ENCODE measurements at regions not wholly inside any gene's neighbourhood (a gene's known extent, or its start where the extent isn't known, plus 50 kb on each side); places are given as distances from the start of the nearest gene placed in this dataset.

DNA sequence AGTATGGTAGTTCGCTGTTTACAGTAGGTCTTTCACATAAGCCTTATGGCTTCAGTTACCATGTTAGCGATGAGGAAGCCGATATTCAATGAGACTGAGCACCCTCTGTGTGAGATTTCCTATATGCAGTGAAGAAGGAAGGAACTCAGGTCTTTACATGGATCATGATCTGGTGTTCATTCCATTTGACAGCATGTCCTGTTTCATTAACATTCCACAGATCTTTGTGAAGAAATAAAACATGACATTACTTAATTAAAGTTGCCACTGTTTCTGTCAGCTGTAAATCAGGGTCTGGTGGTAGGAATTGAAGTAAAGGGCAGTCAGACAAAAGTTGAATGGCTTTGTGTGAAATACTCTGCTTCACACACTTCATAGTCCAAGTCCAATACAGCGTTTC is 768.6 kb downstream of the ZPLD1 start:
- POLR2A ChIA-PET = no interaction called here
- TF ChIP-seq, protein P1, sequence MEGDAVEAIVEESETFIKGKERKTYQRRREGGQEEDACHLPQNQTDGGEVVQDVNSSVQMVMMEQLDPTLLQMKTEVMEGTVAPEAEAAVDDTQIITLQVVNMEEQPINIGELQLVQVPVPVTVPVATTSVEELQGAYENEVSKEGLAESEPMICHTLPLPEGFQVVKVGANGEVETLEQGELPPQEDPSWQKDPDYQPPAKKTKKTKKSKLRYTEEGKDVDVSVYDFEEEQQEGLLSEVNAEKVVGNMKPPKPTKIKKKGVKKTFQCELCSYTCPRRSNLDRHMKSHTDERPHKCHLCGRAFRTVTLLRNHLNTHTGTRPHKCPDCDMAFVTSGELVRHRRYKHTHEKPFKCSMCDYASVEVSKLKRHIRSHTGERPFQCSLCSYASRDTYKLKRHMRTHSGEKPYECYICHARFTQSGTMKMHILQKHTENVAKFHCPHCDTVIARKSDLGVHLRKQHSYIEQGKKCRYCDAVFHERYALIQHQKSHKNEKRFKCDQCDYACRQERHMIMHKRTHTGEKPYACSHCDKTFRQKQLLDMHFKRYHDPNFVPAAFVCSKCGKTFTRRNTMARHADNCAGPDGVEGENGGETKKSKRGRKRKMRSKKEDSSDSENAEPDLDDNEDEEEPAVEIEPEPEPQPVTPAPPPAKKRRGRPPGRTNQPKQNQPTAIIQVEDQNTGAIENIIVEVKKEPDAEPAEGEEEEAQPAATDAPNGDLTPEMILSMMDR (IDR thresholded peaks at IDR 0.05; ENCODE audit: unreplicated experiment) = no peak
- H3K4me1 Mint-ChIP-seq (ENCODE audit: insufficient read depth, unreplicated experiment) = no peaks in the 10 kb centered on the region
- intact Hi-C loops (cut with micrococcal nuclease) = no loop called here
- no peaks in the 10 kb centered on the region for H3K9me3 Mint-ChIP-seq (ENCODE audit: unreplicated experiment)
- H3K27ac Mint-ChIP-seq (ENCODE audit: low read depth, unreplicated experiment) = no peak overlapping the region
- BruUV-seq (replicated peaks) = no TSS peak
- no peaks in the 10 kb centered on the region for H3K36me3 Mint-ChIP-seq (ENCODE audit: insufficient read depth, unreplicated experiment)
- CTCF ChIA-PET = no interaction called here
- no peak for DNase-seq (ENCODE audit: unreplicated experiment)
- H3K4me3 Mint-ChIP-seq (ENCODE audit: unreplicated experiment) = no peak overlapping the region
- H3K27me3 Mint-ChIP-seq (ENCODE audit: insufficient read depth, unreplicated experiment) = peaks cover 71% of the 10 kb centered on the region

DNA sequence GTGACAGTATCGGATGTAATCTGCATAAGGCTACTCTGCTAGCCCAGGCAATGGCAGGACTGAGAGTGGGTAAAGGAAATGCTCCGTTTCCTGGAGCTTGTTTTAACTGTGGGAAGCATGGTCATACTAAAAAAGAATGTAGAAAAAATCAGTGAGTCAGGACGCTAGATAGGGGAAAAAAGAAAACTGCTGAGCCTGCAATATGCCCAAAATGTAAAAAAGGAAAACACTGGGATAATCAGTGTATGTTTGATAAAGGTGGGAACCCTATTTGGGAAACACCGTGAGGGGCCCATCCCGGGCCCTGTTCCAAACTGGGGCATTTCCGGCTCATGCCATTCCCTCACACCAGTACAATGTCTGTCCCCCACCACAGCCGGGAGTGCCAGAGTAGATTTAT is 775.8 kb downstream of the ZPLD1 start:
- H3K27ac Mint-ChIP-seq (ENCODE audit: low read depth, unreplicated experiment) = no peak overlapping the region
- BruUV-seq (replicated peaks) = no TSS peak
- no peak for DNase-seq (ENCODE audit: unreplicated experiment)
- no peaks in the 10 kb centered on the region for H3K9me3 Mint-ChIP-seq (ENCODE audit: unreplicated experiment)
- ChIA-PET CTCF (no interaction called here), POLR2A (interaction anchor here (0.7 kb wide), 1 partner anchor 19 kb away, joined by 3 read pairs; no protein-coding TSS in a partner anchor)
- H3K27me3 Mint-ChIP-seq (ENCODE audit: insufficient read depth, unreplicated experiment) = peaks cover 54% of the 10 kb centered on the region
- no peaks in the 10 kb centered on the region for H3K36me3 Mint-ChIP-seq (ENCODE audit: insufficient read depth, unreplicated experiment)
- intact Hi-C loops (cut with micrococcal nuclease) = no loop called here
- no peaks in the 10 kb centered on the region for H3K4me1 Mint-ChIP-seq (ENCODE audit: insufficient read depth, unreplicated experiment)
- no peak overlapping the region for H3K4me3 Mint-ChIP-seq (ENCODE audit: unreplicated experiment)
- TF ChIP-seq, protein P1 (IDR thresholded peaks at IDR 0.05; ENCODE audit: unreplicated experiment) = no peak

GRCh38 chr3:103218146-103218545 is 783.3 kb downstream of the ZPLD1 start:
- Mint-ChIP-seq H3K27ac (ENCODE audit: low read depth, unreplicated experiment) (no peak overlapping the region), H3K9me3 (ENCODE audit: unreplicated experiment) (no peaks in the 10 kb centered on the region), H3K4me1 (ENCODE audit: insufficient read depth, unreplicated experiment) (no peaks in the 10 kb centered on the region), H3K4me3 (ENCODE audit: unreplicated experiment) (no peak overlapping the region), H3K27me3 (ENCODE audit: insufficient read depth, unreplicated experiment) (peaks cover 20% of the 10 kb centered on the region), H3K36me3 (ENCODE audit: insufficient read depth, unreplicated experiment) (no peaks in the 10 kb centered on the region)
- DNase-seq (ENCODE audit: unreplicated experiment) = no peak
- BruUV-seq (replicated peaks) = no TSS peak
- CTCF ChIA-PET = no interaction called here
- TF ChIP-seq, protein P1 (IDR thresholded peaks at IDR 0.05; ENCODE audit: unreplicated experiment) = no peak
- POLR2A ChIA-PET = no interaction called here
- intact Hi-C loops (cut with micrococcal nuclease) = no loop called here

DNA sequence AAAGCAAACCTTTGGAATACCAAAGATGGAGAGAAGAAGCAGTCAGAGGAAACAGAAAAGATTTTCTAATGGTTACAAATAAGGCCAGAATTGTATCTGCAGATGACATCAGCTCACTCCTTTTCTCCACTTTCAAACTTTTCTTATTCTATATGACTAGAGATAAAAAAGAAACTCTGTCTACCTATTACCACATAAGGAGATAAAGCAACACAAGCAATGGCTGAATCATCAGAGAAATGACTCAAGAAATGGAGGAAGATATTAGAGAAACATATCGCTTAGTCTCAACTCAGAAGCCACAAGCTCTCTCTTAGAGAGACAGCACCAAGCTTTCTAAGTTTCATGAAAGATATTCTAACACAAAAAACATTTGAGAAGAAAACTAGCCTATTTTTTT is 784.0 kb downstream of the ZPLD1 start:
- TF ChIP-seq, protein P1 (IDR thresholded peaks at IDR 0.05; ENCODE audit: unreplicated experiment) = no peak
- ChIA-PET POLR2A (interaction anchor here (0.6 kb wide), 1 partner anchor 189 kb away, joined by 9 read pairs; no protein-coding TSS in a partner anchor), CTCF (no interaction called here)
- no peak for DNase-seq (ENCODE audit: unreplicated experiment)
- Mint-ChIP-seq H3K27me3 (ENCODE audit: insufficient read depth, unreplicated experiment) (peaks cover 20% of the 10 kb centered on the region), H3K36me3 (ENCODE audit: insufficient read depth, unreplicated experiment) (no peaks in the 10 kb centered on the region), H3K4me3 (ENCODE audit: unreplicated experiment) (no peak overlapping the region), H3K4me1 (ENCODE audit: insufficient read depth, unreplicated experiment) (no peaks in the 10 kb centered on the region), H3K27ac (ENCODE audit: low read depth, unreplicated experiment) (no peak overlapping the region), H3K9me3 (ENCODE audit: unreplicated experiment) (no peaks in the 10 kb centered on the region)
- intact Hi-C loops (cut with micrococcal nuclease) = no loop called here
- BruUV-seq (replicated peaks) = no TSS peak
